ENCODE measurements at regions not wholly inside any gene's neighbourhood (a gene's known extent, or its start where the extent isn't known, plus 50 kb on each side); places are given as distances from the start of the nearest gene placed in this dataset.
"Not testable (repeated sequence)": the region's sequence is repeated elsewhere in the genome, so short reads cannot be mapped to it uniquely, and the experiment has no call there.

GRCh38 chr4:4959344-4960074, 59.7 kb downstream of the CYTL1 start:
- ATAC-seq; intact Hi-C loops (cut with micrococcal nuclease): not testable (repeated sequence)

GRCh38 chr4:4960574-4960973, 58.7 kb downstream of the CYTL1 start:
- Histone ChIP-seq H3K36me3 (ENCODE audit: control insufficient read depth in 2 of 3, insufficient read depth in 3 of 3, low read length in 3 of 3) (no peaks in the 10 kb centered on the region), H3K4me1 (ENCODE audit: control insufficient read depth in 2 of 2, insufficient read depth in 2 of 2, low read length in 2 of 2) (no peaks in the 10 kb centered on the region), H3K27me3 (ENCODE audit: control insufficient read depth in 2 of 2, insufficient read depth in 2 of 2, low read length in 2 of 2) (no peaks in the 10 kb centered on the region), H3K4me3 (ENCODE audit: low read length) (no peak overlapping the region), H3K9me3 (ENCODE audit: control insufficient read depth in 2 of 3, low read length in 3 of 3) (peaks cover 0 to 25% (median 11%) of the 10 kb centered on the region in 3 experiments), H3K27ac (ENCODE audit: low read depth, low read length) (no peak overlapping the region)
- intact Hi-C loops (cut with micrococcal nuclease), result no loop called here
- ChIA-PET CTCF (no interaction called here), POLR2A (no interaction called here)
- Mint-ChIP-seq H3K36me3 (peaks cover 0 to 14% (median 0%) of the 10 kb centered on the region in 5 donors), H3K4me1 (no peaks in the 10 kb centered on the region), H3K27ac (no peak overlapping the region), H3K9me3 (peaks cover 14 to 52% (median 28%) of the 10 kb centered on the region in 11 donors), H3K4me3 (no peak overlapping the region), H3K27me3 (peaks cover 0 to 17% (median 4%) of the 10 kb centered on the region in 5 donors)
- no peak for DNase-seq
- ATAC-seq, result no peak

More at GRCh38 chr4:4959344-4960074, 59.7 kb downstream of the CYTL1 start:
- CTCF ChIA-PET, result interaction anchor here (0.6 kb wide), 1 partner anchor 34 kb away, joined by 4 read pairs; no protein-coding TSS in a partner anchor
- peaks cover 0 to 11% (median 0%) of the 10 kb centered on the region in 5 donors for H3K36me3 Mint-ChIP-seq
- POLR2A ChIA-PET; H3K4me1 Mint-ChIP-seq; H3K27ac Mint-ChIP-seq; H3K27ac ChIP-seq (ENCODE audit: low read depth, low read length); H3K27me3 ChIP-seq (ENCODE audit: control insufficient read depth in 2 of 2, insufficient read depth in 2 of 2, low read length in 2 of 2); H3K36me3 ChIP-seq (ENCODE audit: control insufficient read depth in 2 of 3, insufficient read depth in 3 of 3, low read length in 3 of 3); DNase-seq; H3K4me1 ChIP-seq (ENCODE audit: control insufficient read depth in 2 of 2, insufficient read depth in 2 of 2, low read length in 2 of 2); H3K4me3 Mint-ChIP-seq; H3K4me3 ChIP-seq (ENCODE audit: low read length): not testable (repeated sequence)
- H3K9me3 Mint-ChIP-seq, result peaks cover 11 to 46% (median 28%) of the 10 kb centered on the region in 11 donors
- H3K9me3 ChIP-seq (ENCODE audit: control insufficient read depth in 2 of 3, low read length in 3 of 3), result peaks cover 0 to 23% (median 8%) of the 10 kb centered on the region in 3 experiments
- H3K27me3 Mint-ChIP-seq, result peaks cover 0 to 13% (median 0%) of the 10 kb centered on the region in 5 donors

GRCh38 chr4:4961936-4962335, 57.3 kb downstream of the CYTL1 start:
- peaks cover 14 to 52% (median 28%) of the 10 kb centered on the region in 11 donors for H3K9me3 Mint-ChIP-seq
- no peak overlapping the region for H3K4me3 Mint-ChIP-seq
- Histone ChIP-seq H3K27me3 (ENCODE audit: control insufficient read depth in 2 of 2, insufficient read depth in 2 of 2, low read length in 2 of 2) (no peaks in the 10 kb centered on the region), H3K4me3 (ENCODE audit: low read length) (no peak overlapping the region), H3K9me3 (ENCODE audit: control insufficient read depth in 2 of 3, low read length in 3 of 3) (peaks cover 0 to 25% (median 11%) of the 10 kb centered on the region in 3 experiments), H3K36me3 (ENCODE audit: control insufficient read depth in 2 of 3, insufficient read depth in 3 of 3, low read length in 3 of 3) (no peaks in the 10 kb centered on the region), H3K27ac (ENCODE audit: low read depth, low read length) (no peak overlapping the region), H3K4me1 (ENCODE audit: control insufficient read depth in 2 of 2, insufficient read depth in 2 of 2, low read length in 2 of 2) (no peaks in the 10 kb centered on the region)
- ATAC-seq (no peak), DNase-seq (no peak)
- H3K27ac Mint-ChIP-seq, result peak overlapping the region in 1 of 9 donors; percentile 72
- intact Hi-C loops (cut with micrococcal nuclease), result no loop called here
- ChIA-PET POLR2A (interaction anchor here (0.6 kb wide), 1 partner anchor 91 kb away, joined by 3 read pairs; no protein-coding TSS in a partner anchor), CTCF (no interaction called here)
- no peaks in the 10 kb centered on the region for H3K4me1 Mint-ChIP-seq
- peaks cover 0 to 17% (median 4%) of the 10 kb centered on the region in 5 donors for H3K27me3 Mint-ChIP-seq
- H3K36me3 Mint-ChIP-seq, result peaks cover 0 to 14% (median 0%) of the 10 kb centered on the region in 5 donors

DNA sequence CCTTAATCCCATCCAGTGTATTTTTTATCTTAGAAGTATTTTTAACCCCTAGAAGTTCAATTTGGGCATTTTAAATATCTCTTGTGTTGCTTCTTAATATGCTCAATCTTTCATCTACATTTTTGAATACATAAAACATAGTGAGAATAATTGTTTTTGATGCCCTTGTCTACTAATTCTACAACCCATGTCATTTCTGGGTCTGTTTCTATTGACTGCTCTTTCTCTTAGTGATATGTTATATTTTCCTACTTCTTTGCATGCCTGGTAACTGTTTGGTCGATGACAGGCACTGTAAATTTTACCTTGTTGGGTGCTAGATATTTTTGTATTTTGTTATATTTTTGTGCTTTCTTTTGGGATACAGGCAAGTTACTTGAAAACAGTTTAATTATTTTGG, 56.3 kb downstream of the CYTL1 start:
- ChIA-PET CTCF (no interaction called here), POLR2A (no interaction called here)
- peaks cover 0 to 14% (median 0%) of the 10 kb centered on the region in 5 donors for H3K36me3 Mint-ChIP-seq
- no peak overlapping the region for H3K4me3 ChIP-seq (ENCODE audit: low read length)
- no peaks in the 10 kb centered on the region for H3K4me1 ChIP-seq (ENCODE audit: control insufficient read depth in 2 of 2, insufficient read depth in 2 of 2, low read length in 2 of 2)
- no peak overlapping the region for H3K27ac ChIP-seq (ENCODE audit: low read depth, low read length)
- intact Hi-C loops (cut with micrococcal nuclease), result no loop called here
- H3K9me3 ChIP-seq (ENCODE audit: control insufficient read depth in 2 of 3, low read length in 3 of 3), result peaks cover 0 to 25% (median 11%) of the 10 kb centered on the region in 3 experiments
- no peaks in the 10 kb centered on the region for H3K27me3 ChIP-seq (ENCODE audit: control insufficient read depth in 2 of 2, insufficient read depth in 2 of 2, low read length in 2 of 2)
- ATAC-seq, result no peak
- H3K4me3 Mint-ChIP-seq, result no peak overlapping the region
- H3K27ac Mint-ChIP-seq, result no peak overlapping the region
- DNase-seq, result no peak
- peaks cover 0 to 17% (median 4%) of the 10 kb centered on the region in 5 donors for H3K27me3 Mint-ChIP-seq
- no peaks in the 10 kb centered on the region for H3K4me1 Mint-ChIP-seq
- H3K36me3 ChIP-seq (ENCODE audit: control insufficient read depth in 2 of 3, insufficient read depth in 3 of 3, low read length in 3 of 3), result no peaks in the 10 kb centered on the region
- H3K9me3 Mint-ChIP-seq, result peaks cover 14 to 52% (median 28%) of the 10 kb centered on the region in 11 donors

Data from naive thymus-derived CD4-positive, alpha-beta T cell (primary cell).